GM18873 (cell line): ENCODE measurements at regions not wholly inside any gene's neighbourhood (a gene's known extent, or its start where the extent isn't known, plus 50 kb on each side); places are given as distances from the start of the nearest gene placed in this dataset.

Source experiments
- ATAC-seq: cut with Tn5 transposase; IDR thresholded peaks from one replicate; pipeline ENCODE4 v1.9.1; 2021; ENCODE audit warnings: mild to moderate bottlenecking, moderate library complexity, moderate number of reproducible peaks; ENCODE audit not compliant: unreplicated experiment, low FRiP score

- no peak for ATAC-seq
Measured at GRCh38 chr3:42013691-42014457, 52.0 kb upstream of the ULK4 start.

- peak; percentile 86 for ATAC-seq
Measured at GRCh38 chr3:42012935-42013690, 51.2 kb upstream of the ULK4 start.

- peak; percentile 27 for ATAC-seq
Measured at GRCh38 chr3:42012383-42012934, 50.6 kb upstream of the ULK4 start.
